IMR-90 (cell line): ENCODE measurements at regions not wholly inside any gene's neighbourhood (a gene's known extent, or its start where the extent isn't known, plus 50 kb on each side); places are given as distances from the start of the nearest gene placed in this dataset.

ENCODE experiments used
- ATAC-seq: fragments of 200-7000 bp; cut with Tn5 transposase; 2 replicates; pipeline ENCODE4 v1.9.1; 2020; ENCODE audit warnings: low read depth, mild to moderate bottlenecking, moderate library complexity
- BruUV-seq: library from RNA; stranded (reverse); fragments of 400-500 nt; replicated peaks from 2 replicates; lab custom pipeline; 2021; lab: Mats Ljungman, UMichigan
- CTCF ChIA-PET: fragments of 300-600 bp; formaldehyde crosslinking; extraction: SDS; loops from one replicate; lab custom pipeline; 2021; ENCODE audit warnings: antibody characterized with exemption; lab: Yijun Ruan, JAX
- POLR2A ChIA-PET: fragments of 300-600 bp; sonication (Branson Sonifier 250); formaldehyde crosslinking; loops from one replicate; lab custom pipeline; 2022; ENCODE audit warnings: antibody characterized with exemption; ENCODE audit not compliant: unreplicated experiment; lab: Charles Lee
- DNase-seq: peaks from one replicate; pipeline ENCODE4 v3.0.0; 2013
- H2AFZ ChIP-seq: replicated peaks from 2 replicates; pipeline ENCODE3; 2013; ENCODE audit warnings: low read length, mild to moderate bottlenecking; ENCODE audit not compliant: poor library complexity
- H2AK5ac ChIP-seq: 2 replicates; pipeline ENCODE4 v1.6.1; 2013; ENCODE audit warnings: low read depth, low read length, inconsistent platforms
- H2AK9ac ChIP-seq: replicated peaks from 2 replicates; pipeline ENCODE3; 2013; ENCODE audit warnings: mild to moderate bottlenecking, low read depth, low read length, moderate library complexity; ENCODE audit not compliant: poor library complexity
- H2BK120ac ChIP-seq: 2 replicates; pipeline ENCODE4 v1.6.1; 2013; ENCODE audit warnings: low read depth, low read length, inconsistent platforms
- H2BK15ac ChIP-seq: 3 replicates; pipeline ENCODE4 v1.6.1; 2013; ENCODE audit warnings: low read depth, low read length, inconsistent platforms
- H2BK20ac ChIP-seq: 2 replicates; pipeline ENCODE4 v1.6.1; 2013; ENCODE audit warnings: low read depth, mild to moderate bottlenecking, inconsistent platforms, low read length, moderate library complexity
- H2BK5ac ChIP-seq: 2 replicates; pipeline ENCODE4 v1.6.1; 2013; ENCODE audit warnings: mild to moderate bottlenecking, low read depth, low read length, inconsistent platforms; ENCODE audit not compliant: poor library complexity, severe bottlenecking
- H3K14ac ChIP-seq: replicated peaks from 2 replicates; pipeline ENCODE4 v1.6.1; 2013; ENCODE audit warnings: low read depth, low read length, inconsistent platforms
- H3K18ac ChIP-seq: 2 replicates; pipeline ENCODE4 v1.6.1; 2013; ENCODE audit warnings: low read depth, low read length, control low read depth
- H3K23ac ChIP-seq: 2 replicates; pipeline ENCODE4 v1.6.1; 2013; ENCODE audit warnings: low read depth, low read length, inconsistent platforms
- H3K27ac ChIP-seq: 2 replicates; pipeline ENCODE4 v1.5.1; 2013; ENCODE audit warnings: mild to moderate bottlenecking, control low read depth, low read length; ENCODE audit not compliant: insufficient read depth
- H3K27me3 ChIP-seq: 2 replicates; pipeline ENCODE4 v1.6.1; 2013; ENCODE audit warnings: low read length; ENCODE audit not compliant: control insufficient read depth, insufficient read depth
- H3K36me3 ChIP-seq: 2 replicates; pipeline ENCODE4 v1.6.1; 2013; ENCODE audit warnings: low read length, mixed read lengths; ENCODE audit not compliant: control insufficient read depth, insufficient read depth
- H3K4ac ChIP-seq: 2 replicates; pipeline ENCODE4 v1.6.1; 2013; ENCODE audit warnings: low read depth, low read length, inconsistent platforms
- H3K4me1 ChIP-seq: 2 replicates; pipeline ENCODE4 v1.6.1; 2013; ENCODE audit warnings: low read length, mixed read lengths; ENCODE audit not compliant: control insufficient read depth, insufficient read depth
- H3K4me2 ChIP-seq: 2 replicates; pipeline ENCODE4 v1.6.1; 2013; ENCODE audit warnings: low read depth, mild to moderate bottlenecking, control low read depth, low read length, moderate library complexity
- H3K4me3 ChIP-seq: 2 replicates; pipeline ENCODE4 v1.5.1; 2013; ENCODE audit warnings: low read depth, mild to moderate bottlenecking, control low read depth, low read length, moderate library complexity; ENCODE audit not compliant: insufficient read depth
- H3K56ac ChIP-seq: 2 replicates; pipeline ENCODE4 v1.6.1; 2013; ENCODE audit warnings: low read length, inconsistent platforms; ENCODE audit not compliant: insufficient read depth; ENCODE audit errors: extremely low read depth
- H3K79me1 ChIP-seq, 2 experiments: 2 replicates each; pipeline ENCODE4 v1.6.1; 2013; ENCODE audit warnings: low read length in 2 of 2, inconsistent platforms in 1 of 2, low read depth in 1 of 2
- H3K9ac ChIP-seq: 2 replicates; pipeline ENCODE4 v1.6.1; 2013; ENCODE audit warnings: low read depth, low read length, control low read depth
- H3K9me1 ChIP-seq: 2 replicates; pipeline ENCODE4 v1.6.1; 2013; ENCODE audit warnings: low read length, inconsistent platforms; ENCODE audit not compliant: insufficient read depth
- H3K9me3 ChIP-seq: 2 replicates; pipeline ENCODE4 v1.6.1; 2013; ENCODE audit warnings: low read length; ENCODE audit not compliant: control insufficient read depth, insufficient read depth
- H4K20me1 ChIP-seq: 2 replicates; pipeline ENCODE4 v1.6.1; 2013; ENCODE audit warnings: low read length, inconsistent platforms; ENCODE audit not compliant: insufficient read depth
- H4K5ac ChIP-seq: 2 replicates; pipeline ENCODE4 v1.6.1; 2013; ENCODE audit warnings: mild to moderate bottlenecking, low read depth, low read length, control low read depth
- H4K8ac ChIP-seq, 2 experiments: 2 replicates each; pipeline ENCODE4 v1.6.1; 2013; ENCODE audit warnings: low read depth in 2 of 2, low read length in 2 of 2, control low read depth in 1 of 2, inconsistent platforms in 1 of 2
- H4K91ac ChIP-seq: 2 replicates; pipeline ENCODE4 v1.6.1; 2013; ENCODE audit warnings: low read depth, low read length, inconsistent platforms; ENCODE audit not compliant: insufficient read depth
- CEBPB ChIP-seq: IDR thresholded peaks from 2 replicates; pipeline ENCODE4 v1.6.1; 2012; ENCODE audit warnings: low read depth, low read length, improper control_type of control experiment
- CHD1 ChIP-seq: IDR thresholded peaks from 2 replicates; pipeline ENCODE4 v1.6.1; 2012; ENCODE audit warnings: low read depth, low read length, improper control_type of control experiment
- RCOR1 ChIP-seq: IDR thresholded peaks from 2 replicates; pipeline ENCODE4 v1.6.1; 2012; ENCODE audit warnings: mild to moderate bottlenecking, low read length, improper control_type of control experiment; ENCODE audit not compliant: insufficient replicate concordance
- dilution Hi-C: fragments of 300-500 bp; cut with HindIII; formaldehyde crosslinking; loops from one replicate; pipeline ENCODE4 v1.14.3; 2018; ENCODE audit warnings: low sequenced_read_pairs; ENCODE audit not compliant: unreplicated experiment
- in situ Hi-C: fragments of 300-500 bp; cut with MboI; formaldehyde crosslinking; loops from 3 replicates; pipeline ENCODE4 v1.14.3; 2019; ENCODE audit warnings: low sequenced_read_pairs, inconsistent platforms, mixed read lengths
- intact Hi-C: fragments of 100-400 bp; cut with micrococcal nuclease; formaldehyde crosslinking; loops from 2 replicates; pipeline ENCODE4 v1.10.0; 2022

GRCh38 chr2:67752969-67753368 lies 309.8 kb downstream of the C1D start:
- Histone ChIP-seq H3K27me3 (no peaks in the 10 kb centered on the region), H2BK20ac (0 out of 2 replicates have a peak overlapping the region, but pooled peaks have one; percentile 77), H3K36me3 (no peaks in the 10 kb centered on the region; the same call in 1 of the 2 replicates), H3K9me3 (no peaks in the 10 kb centered on the region), H3K27ac (no peak overlapping the region), H3K4me1 (peaks cover 3% of the 10 kb centered on the region; the same call in 1 of the 2 replicates), H3K9ac (no peak overlapping the region), H2BK120ac (no peak overlapping the region), H4K5ac (no peak overlapping the region), H2BK5ac (no peak overlapping the region), H3K4me3 (no peak overlapping the region), H3K9me1 (peaks cover 12% of the 10 kb centered on the region; the same call in 1 of the 2 replicates), H3K23ac (no peak overlapping the region), H3K79me1 (no peaks in the 10 kb centered on the region; a peak in 2 of 4 replicates), H4K20me1 (no peaks in the 10 kb centered on the region), H4K8ac (no peak overlapping the region), H3K56ac (no peak overlapping the region), H2AK9ac (no peak overlapping the region), H2AFZ (no peak overlapping the region), H3K4me2 (peak overlapping the region; percentile 12; the same call in 1 of the 2 replicates), H2AK5ac (no peak overlapping the region), H3K14ac (no peak overlapping the region), H3K4ac (no peak overlapping the region), H4K91ac (no peak overlapping the region), H3K18ac (no peak overlapping the region), H2BK15ac (no peak overlapping the region)
- TF ChIP-seq CEBPB (peak; percentile 89), CHD1 (no peak), RCOR1 (peak; percentile 10)
- peak; percentile 67 for ATAC-seq
- intact Hi-C loops (no loop called here), dilution Hi-C loops (no loop called here), in situ Hi-C loops (no loop called here)
- BruUV-seq, result no TSS peak
- ChIA-PET POLR2A (no interaction called here), CTCF (interaction anchor here (0.8 kb wide), 1 partner anchor 39 kb away, joined by 5 read pairs; no protein-coding TSS in a partner anchor)
- peak; percentile 91 for DNase-seq
